OCI-LY1 (cell line): ENCODE measurements at regions not wholly inside any gene's neighbourhood (a gene's known extent, or its start where the extent isn't known, plus 50 kb on each side); places are given as distances from the start of the nearest gene placed in this dataset.

ENCODE experiments used
- H2AFZ ChIP-seq: fragments of 200-600 bp; sonication (generic), shearing (Covaris generic); 2 replicates; pipeline ENCODE4 v1.6.0; 2014; ENCODE audit warnings: antibody characterized with exemption, mild to moderate bottlenecking, low read length
- H3F3A ChIP-seq: fragments of 200-600 bp; sonication (generic), shearing (Covaris generic); 2 replicates; pipeline ENCODE4 v1.6.0; 2014; ENCODE audit warnings: mild to moderate bottlenecking, antibody characterized with exemption, low read length, moderate library complexity; ENCODE audit not compliant: insufficient read depth
- H3K27ac ChIP-seq: fragments of 200-600 bp; sonication (generic); 2 replicates; pipeline ENCODE4 v1.5.1; 2014; ENCODE audit warnings: low read length, mixed run types, mild to moderate bottlenecking, low read depth; ENCODE audit not compliant: poor library complexity, severe bottlenecking
- H3K27me3 ChIP-seq: fragments of 200-600 bp; sonication (generic); 2 replicates; pipeline ENCODE4 v1.6.0; 2014; ENCODE audit warnings: antibody characterized with exemption, mild to moderate bottlenecking, low read length, moderate library complexity; ENCODE audit not compliant: insufficient read depth
- H3K36me3 ChIP-seq: fragments of 200-600 bp; sonication (generic); 2 replicates; pipeline ENCODE4 v1.6.1; 2014; ENCODE audit warnings: mild to moderate bottlenecking, antibody characterized with exemption, low read length, moderate library complexity, mixed read lengths; ENCODE audit not compliant: insufficient read depth
- H3K4me1 ChIP-seq: fragments of 200-600 bp; sonication (generic); 2 replicates; pipeline ENCODE4 v1.5.1; 2014; ENCODE audit warnings: mild to moderate bottlenecking, low read length, moderate library complexity; ENCODE audit not compliant: insufficient read depth, severe bottlenecking
- H3K4me2 ChIP-seq: fragments of 200-600 bp; sonication (generic), shearing (Covaris generic); 2 replicates; pipeline ENCODE4 v1.6.1; 2014; ENCODE audit warnings: low read length
- H3K4me3 ChIP-seq: fragments of 200-600 bp; sonication (generic); 2 replicates; pipeline ENCODE4 v1.5.1; 2014; ENCODE audit warnings: low read length, low read depth, mild to moderate bottlenecking, mixed read lengths; ENCODE audit not compliant: poor library complexity, severe bottlenecking
- H3K79me2 ChIP-seq: fragments of 200-600 bp; shearing (Covaris generic); 2 replicates; pipeline ENCODE4 v1.6.1; 2016; ENCODE audit warnings: mixed run types, low read length, mixed read lengths; ENCODE audit not compliant: insufficient read depth
- H3K9ac ChIP-seq: fragments of 200-600 bp; sonication (generic), shearing (Covaris generic); 2 replicates; pipeline ENCODE4 v1.6.1; 2014; ENCODE audit warnings: mild to moderate bottlenecking, low read length, mixed read lengths
- H3K9me2 ChIP-seq: fragments of 200-600 bp; sonication (generic), shearing (Covaris generic); 2 replicates; pipeline ENCODE4 v1.6.1; 2014; ENCODE audit warnings: low read depth, mild to moderate bottlenecking, low read length, mixed read lengths
- H3K9me3 ChIP-seq: fragments of 200-600 bp; shearing (Covaris generic); 2 replicates; pipeline ENCODE4 v1.6.1; 2014; ENCODE audit warnings: low read length, mixed read lengths
- H4K20me1 ChIP-seq: fragments of 200-600 bp; sonication (generic), shearing (Covaris generic); 2 replicates; pipeline ENCODE4 v1.6.0; 2016; ENCODE audit warnings: mild to moderate bottlenecking, low read length; ENCODE audit not compliant: insufficient read depth
- CTCF ChIP-seq: fragments of 200-600 bp; sonication (generic), shearing (Covaris generic); IDR thresholded peaks from 2 replicates; pipeline ENCODE4 v1.5.1; 2017; ENCODE audit warnings: mild to moderate bottlenecking, antibody characterized with exemption, low read length, moderate library complexity, mixed read lengths
- EZH2 ChIP-seq: fragments of 200-600 bp; sonication (generic), shearing (Covaris generic); IDR thresholded peaks from 2 replicates; pipeline ENCODE4 v1.8.0; 2017; ENCODE audit warnings: borderline replicate concordance, mixed run types, mild to moderate bottlenecking, antibody characterized with exemption, low read length, moderate library complexity, mixed read lengths

- no peaks in the 10 kb centered on the region for H3K9me2 ChIP-seq
- no peaks in the 10 kb centered on the region for H3K27me3 ChIP-seq
- no peaks in the 10 kb centered on the region for H3K36me3 ChIP-seq
- TF ChIP-seq EZH2 (no peak), CTCF (no peak)
- H2AFZ ChIP-seq: no peak overlapping the region
- no peak overlapping the region for H3K4me2 ChIP-seq
- H3K4me3 ChIP-seq: no peak overlapping the region
- no peaks in the 10 kb centered on the region for H3F3A ChIP-seq
- H3K4me1 ChIP-seq: no peaks in the 10 kb centered on the region
- H4K20me1 ChIP-seq: no peaks in the 10 kb centered on the region
- H3K9me3 ChIP-seq: no peaks in the 10 kb centered on the region
- no peak overlapping the region for H3K27ac ChIP-seq
- H3K9ac ChIP-seq: no peak overlapping the region
- H3K79me2 ChIP-seq: no peaks in the 10 kb centered on the region
Measured at GRCh38 chr7:21327422-21328409, 100.2 kb upstream of the SP4 start.

- no peaks in the 10 kb centered on the region for H3F3A ChIP-seq
- no peaks in the 10 kb centered on the region for H3K79me2 ChIP-seq
- TF ChIP-seq CTCF: no peak
- no peak for TF ChIP-seq EZH2
- no peak overlapping the region for H3K27ac ChIP-seq
- H2AFZ ChIP-seq: no peak overlapping the region
- no peaks in the 10 kb centered on the region for H3K9me3 ChIP-seq
- no peaks in the 10 kb centered on the region for H4K20me1 ChIP-seq
- no peak overlapping the region for H3K4me3 ChIP-seq
- H3K9me2 ChIP-seq: no peaks in the 10 kb centered on the region
- no peaks in the 10 kb centered on the region for H3K27me3 ChIP-seq
- no peak overlapping the region for H3K9ac ChIP-seq
- no peaks in the 10 kb centered on the region for H3K36me3 ChIP-seq
- no peaks in the 10 kb centered on the region for H3K4me1 ChIP-seq
- H3K4me2 ChIP-seq: no peak overlapping the region
Measured at GRCh38 chr7:21330462-21331178, 97.3 kb upstream of the SP4 start.

GRCh38 chr7:21334906-21335305, 93.0 kb upstream of the SP4 start:
- Histone ChIP-seq H3K27me3 (no peaks in the 10 kb centered on the region), H3K36me3 (no peaks in the 10 kb centered on the region), H3K4me3 (no peak overlapping the region), H3K9ac (no peak overlapping the region), H3K4me2 (no peak overlapping the region), H2AFZ (no peak overlapping the region), H3K79me2 (no peaks in the 10 kb centered on the region), H3K27ac (no peak overlapping the region), H3F3A (no peaks in the 10 kb centered on the region), H3K4me1 (no peaks in the 10 kb centered on the region), H3K9me2 (no peaks in the 10 kb centered on the region), H4K20me1 (no peaks in the 10 kb centered on the region), H3K9me3 (no peaks in the 10 kb centered on the region)
- TF ChIP-seq CTCF (no peak), EZH2 (no peak)
